ENCODE measurements at regions not wholly inside any gene's neighbourhood (a gene's known extent, or its start where the extent isn't known, plus 50 kb on each side); places are given as distances from the start of the nearest gene placed in this dataset.

- H3K4me3 ChIP-seq (ENCODE audit: low read depth, low read length): no peak overlapping the region
- DNase-seq (ENCODE audit: low read depth): no peak
- TF ChIP-seq, protein P1, sequence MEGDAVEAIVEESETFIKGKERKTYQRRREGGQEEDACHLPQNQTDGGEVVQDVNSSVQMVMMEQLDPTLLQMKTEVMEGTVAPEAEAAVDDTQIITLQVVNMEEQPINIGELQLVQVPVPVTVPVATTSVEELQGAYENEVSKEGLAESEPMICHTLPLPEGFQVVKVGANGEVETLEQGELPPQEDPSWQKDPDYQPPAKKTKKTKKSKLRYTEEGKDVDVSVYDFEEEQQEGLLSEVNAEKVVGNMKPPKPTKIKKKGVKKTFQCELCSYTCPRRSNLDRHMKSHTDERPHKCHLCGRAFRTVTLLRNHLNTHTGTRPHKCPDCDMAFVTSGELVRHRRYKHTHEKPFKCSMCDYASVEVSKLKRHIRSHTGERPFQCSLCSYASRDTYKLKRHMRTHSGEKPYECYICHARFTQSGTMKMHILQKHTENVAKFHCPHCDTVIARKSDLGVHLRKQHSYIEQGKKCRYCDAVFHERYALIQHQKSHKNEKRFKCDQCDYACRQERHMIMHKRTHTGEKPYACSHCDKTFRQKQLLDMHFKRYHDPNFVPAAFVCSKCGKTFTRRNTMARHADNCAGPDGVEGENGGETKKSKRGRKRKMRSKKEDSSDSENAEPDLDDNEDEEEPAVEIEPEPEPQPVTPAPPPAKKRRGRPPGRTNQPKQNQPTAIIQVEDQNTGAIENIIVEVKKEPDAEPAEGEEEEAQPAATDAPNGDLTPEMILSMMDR (IDR thresholded peaks at IDR 0.05; ENCODE audit: low read depth, low read length, missing control alignments): no peak
Measured at GRCh38 chr13:23488442-23488841, 54.9 kb upstream of the SACS start.

DNA sequence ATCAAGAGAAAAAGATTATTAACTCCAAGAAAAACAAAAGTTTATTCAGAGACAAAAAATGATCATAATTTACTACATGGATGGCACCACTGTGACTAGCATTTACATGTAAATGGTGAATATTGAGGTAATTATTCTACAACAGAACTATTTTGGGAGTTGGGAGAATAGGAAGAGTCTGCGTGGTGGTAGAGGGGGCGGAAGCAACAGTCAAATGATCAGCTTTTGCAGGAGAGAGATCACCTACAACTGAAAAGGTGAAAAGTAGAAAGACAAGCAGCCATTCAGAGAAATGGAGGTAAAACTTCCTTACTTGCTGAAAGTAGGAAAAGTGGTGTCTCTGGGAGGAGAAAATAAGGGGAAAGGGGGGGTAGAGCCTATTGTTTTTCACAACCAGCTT lies 62.8 kb upstream of the SACS start:
- DNase-seq (ENCODE audit: low read depth): no peak
- H3K4me3 ChIP-seq (ENCODE audit: low read depth, low read length): no peak overlapping the region
- TF ChIP-seq, protein P1 (IDR thresholded peaks at IDR 0.05; ENCODE audit: low read depth, low read length, missing control alignments): no peak

- TF ChIP-seq, protein P1 (IDR thresholded peaks at IDR 0.05; ENCODE audit: low read depth, low read length, missing control alignments): no peak
Measured at GRCh38 chr13:23497191-23497590, 63.7 kb upstream of the SACS start.

DNA sequence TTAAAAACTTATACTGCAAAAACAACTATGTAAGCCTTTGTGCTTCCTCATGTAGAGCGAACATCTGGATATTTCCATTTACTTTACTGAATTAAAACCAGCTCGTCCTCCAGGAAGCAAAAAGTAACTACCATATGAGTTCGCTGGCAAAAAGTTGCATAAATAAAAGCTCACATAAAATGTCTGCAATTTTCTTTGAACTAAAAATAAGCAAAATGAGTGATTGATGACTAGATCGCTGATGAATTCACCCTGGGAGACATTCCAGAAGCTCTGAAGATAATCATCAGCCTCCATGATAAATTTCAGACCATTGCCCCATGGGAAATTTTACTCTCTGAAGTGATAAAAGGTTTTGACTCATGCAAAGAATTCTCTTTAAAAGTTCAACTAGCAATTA lies 67.3 kb upstream of the SACS start:
- H3K4me3 ChIP-seq (ENCODE audit: low read depth, low read length): no peak overlapping the region
- DNase-seq (ENCODE audit: low read depth): no peak
- TF ChIP-seq, protein P1 (IDR thresholded peaks at IDR 0.05; ENCODE audit: low read depth, low read length, missing control alignments): no peak

More at GRCh38 chr13:23497191-23497590, 63.7 kb upstream of the SACS start:
- DNase-seq (ENCODE audit: low read depth): no peak
- no peak overlapping the region for H3K4me3 ChIP-seq (ENCODE audit: low read depth, low read length)

GRCh38 chr13:23504180-23504579 lies 66.0 kb upstream of the TNFRSF19 start:
- H3K4me3 ChIP-seq (ENCODE audit: low read depth, low read length): no peak overlapping the region
- no peak for DNase-seq (ENCODE audit: low read depth)
- TF ChIP-seq, protein P1 (IDR thresholded peaks at IDR 0.05; ENCODE audit: low read depth, low read length, missing control alignments): no peak

- no peak for DNase-seq (ENCODE audit: low read depth)
- H3K4me3 ChIP-seq (ENCODE audit: low read depth, low read length): no peak overlapping the region
- TF ChIP-seq, protein P1 (IDR thresholded peaks at IDR 0.05; ENCODE audit: low read depth, low read length, missing control alignments): no peak
Measured at GRCh38 chr13:23505007-23505406, 65.2 kb upstream of the TNFRSF19 start.

DNA sequence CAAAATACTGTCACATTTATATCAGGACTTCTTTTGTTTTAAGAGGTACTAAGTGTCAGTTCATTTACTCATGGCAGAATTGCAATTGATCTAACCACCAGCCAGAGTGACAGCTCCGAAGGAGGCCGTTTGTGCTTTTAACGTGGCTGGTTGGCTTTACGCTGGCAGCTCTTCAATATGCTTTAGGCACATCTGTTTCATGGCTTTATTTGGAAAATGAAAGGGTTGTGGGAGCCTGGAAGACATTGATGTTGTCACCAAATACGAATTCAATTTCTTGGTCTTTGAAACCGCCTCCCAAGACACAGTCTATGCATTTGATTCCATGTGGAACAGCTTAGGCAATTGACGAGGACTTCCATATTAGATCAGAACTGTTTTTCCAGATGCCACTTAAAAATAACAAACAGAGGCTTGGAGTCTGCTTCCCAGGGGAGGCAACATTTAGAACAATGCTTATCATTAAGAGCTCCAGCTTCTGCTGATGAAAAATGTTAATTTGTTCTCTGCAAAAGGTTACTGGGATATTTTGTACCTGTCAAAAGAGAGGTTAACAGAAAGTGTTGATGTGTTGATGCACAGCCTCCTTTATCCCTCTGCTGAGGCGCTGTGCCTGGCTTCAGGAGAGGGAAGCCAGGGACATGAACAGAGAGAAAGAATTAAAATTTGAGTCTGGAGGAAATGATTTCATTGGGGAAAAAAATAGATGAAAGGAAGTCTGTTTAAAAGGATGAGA lies 64.0 kb upstream of the TNFRSF19 start:
- no peak for DNase-seq (ENCODE audit: low read depth)
- TF ChIP-seq, protein P1 (IDR thresholded peaks at IDR 0.05; ENCODE audit: low read depth, low read length, missing control alignments): no peak
- H3K4me3 ChIP-seq (ENCODE audit: low read depth, low read length): no peak overlapping the region

All from GM12864 (cell line).